Left renal cortex interstitium (tissue), 4 donors: ENCODE measurements at regions not wholly inside any gene's neighbourhood (a gene's known extent, or its start where the extent isn't known, plus 50 kb on each side); places are given as distances from the start of the nearest gene placed in this dataset.

Source experiments
- DNase-seq, 4 donors: peaks; one replicate each; pipeline ENCODE4 v3.0.0-alpha.2; 2013; ENCODE audit warnings: low read depth in 4 of 4, low spot score in 2 of 4, missing footprints in 1 of 4

DNA sequence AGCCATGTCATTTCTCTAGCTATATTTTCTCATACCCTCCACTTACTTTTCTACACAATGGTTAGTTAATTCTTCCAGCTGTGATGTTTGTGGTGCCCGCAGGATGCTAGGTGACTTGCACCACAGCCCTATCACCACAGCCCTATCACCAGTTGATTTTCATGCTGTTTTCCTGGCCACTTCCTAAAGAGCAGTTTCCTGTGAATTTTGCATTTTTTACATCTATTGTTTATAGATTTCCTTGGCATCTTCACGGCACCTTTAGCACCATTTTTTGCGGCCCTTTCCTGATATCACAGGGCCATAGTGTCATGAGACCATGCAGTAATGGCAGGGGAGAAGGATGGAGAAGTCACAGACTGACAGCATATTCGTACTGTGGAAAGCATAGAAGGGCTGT lies 132.9 kb upstream of the PRICKLE2 start:
- DNase-seq, result no peak

DNA sequence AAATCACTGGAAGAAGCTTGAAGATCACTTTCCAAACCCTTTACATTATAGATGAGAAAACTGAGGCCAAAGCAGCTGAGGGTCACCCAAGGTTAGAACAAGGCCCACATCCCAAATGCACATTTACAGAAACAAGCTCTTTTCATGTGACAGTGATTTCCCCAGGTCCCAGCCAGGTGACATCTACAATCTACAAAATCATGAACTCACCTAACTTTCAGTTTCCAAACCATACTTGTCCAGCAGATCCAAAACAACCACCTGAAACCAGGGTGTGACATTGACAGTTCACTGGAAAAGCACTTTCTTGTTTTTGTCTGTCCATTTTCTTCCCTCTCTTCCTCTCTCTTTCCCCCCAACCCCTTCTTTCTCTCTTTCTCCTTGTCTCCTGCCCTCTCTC lies 132.2 kb upstream of the PRICKLE2 start:
- DNase-seq, result no peak

DNA sequence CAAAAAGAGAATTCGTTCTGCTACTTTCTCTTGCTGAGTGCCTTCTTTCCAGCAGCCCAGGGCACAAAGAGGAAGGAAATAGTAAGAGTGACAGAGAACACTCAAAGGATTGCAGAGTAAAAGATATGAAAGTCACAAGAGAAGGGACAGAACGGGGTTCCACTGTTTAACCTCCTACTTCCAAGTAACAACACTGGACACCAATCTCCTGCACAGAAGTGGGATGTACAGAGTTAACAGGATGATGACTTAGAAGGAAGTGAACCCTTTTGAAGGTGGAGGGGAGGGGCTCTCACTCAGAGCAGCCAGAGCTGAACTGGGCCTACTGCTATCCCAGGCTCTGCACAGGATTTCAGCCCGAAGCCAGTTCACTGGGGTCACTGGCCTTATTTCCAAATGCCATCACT lies 130.1 kb upstream of the PRICKLE2 start:
- DNase-seq, result no peak

DNA sequence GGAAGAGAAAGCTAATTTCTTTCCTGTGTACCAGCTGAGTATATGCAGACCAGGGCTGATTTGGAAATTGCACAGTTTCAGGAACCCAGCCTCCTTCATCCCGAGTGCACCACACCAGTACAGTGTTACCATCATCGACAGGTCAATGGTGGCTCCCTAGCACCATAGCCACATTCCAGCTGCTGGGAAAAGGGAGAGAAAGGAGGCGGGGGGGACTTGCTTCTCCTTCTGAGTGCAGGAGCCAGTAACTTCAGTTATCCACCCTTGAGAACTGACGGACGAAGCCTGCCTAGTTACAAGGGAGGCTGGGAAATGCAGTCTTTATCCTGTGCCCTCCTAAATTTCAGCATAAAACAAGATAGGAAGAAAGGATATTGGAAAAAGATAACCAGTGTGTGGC lies 129.7 kb upstream of the PRICKLE2 start:
- no peak for DNase-seq

DNA sequence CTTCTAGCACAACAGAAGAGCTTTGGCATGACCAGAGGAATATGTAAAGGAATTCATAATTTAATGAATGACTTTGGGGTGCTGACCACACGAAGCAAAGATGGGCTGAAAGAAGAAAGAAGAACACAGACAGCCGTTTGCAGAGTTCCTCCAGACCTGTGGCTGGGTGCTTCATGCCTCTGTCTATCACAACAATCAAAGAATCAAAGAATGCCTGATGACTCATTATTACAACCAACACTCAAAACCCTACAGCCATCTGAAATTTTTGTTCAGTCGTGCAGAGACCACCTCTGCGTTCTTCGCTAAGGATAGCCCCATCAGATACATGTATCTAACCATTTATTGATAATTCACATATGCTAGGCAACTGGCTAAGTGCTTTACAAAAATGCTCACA lies 129.0 kb upstream of the PRICKLE2 start:
- DNase-seq, result no peak

DNA sequence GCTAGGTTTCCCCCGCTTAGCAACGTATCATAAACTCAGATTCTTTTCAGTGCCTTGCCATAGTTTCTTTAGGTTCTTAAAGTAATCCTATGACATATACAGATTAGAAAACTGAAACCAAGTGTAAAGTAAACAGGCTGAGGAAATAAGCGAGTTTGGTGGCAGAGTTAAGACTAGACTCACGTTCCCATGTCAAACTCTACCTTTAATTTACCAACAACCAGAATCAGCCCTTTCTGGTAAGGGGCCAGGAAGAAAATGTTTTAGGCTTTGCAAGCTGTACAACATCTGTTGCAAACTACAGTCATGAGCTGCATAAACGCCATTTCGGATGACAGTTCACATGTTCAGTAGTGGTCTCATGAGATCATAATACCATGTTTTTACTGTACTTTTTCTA lies 128.0 kb upstream of the PRICKLE2 start:
- no peak for DNase-seq

DNA sequence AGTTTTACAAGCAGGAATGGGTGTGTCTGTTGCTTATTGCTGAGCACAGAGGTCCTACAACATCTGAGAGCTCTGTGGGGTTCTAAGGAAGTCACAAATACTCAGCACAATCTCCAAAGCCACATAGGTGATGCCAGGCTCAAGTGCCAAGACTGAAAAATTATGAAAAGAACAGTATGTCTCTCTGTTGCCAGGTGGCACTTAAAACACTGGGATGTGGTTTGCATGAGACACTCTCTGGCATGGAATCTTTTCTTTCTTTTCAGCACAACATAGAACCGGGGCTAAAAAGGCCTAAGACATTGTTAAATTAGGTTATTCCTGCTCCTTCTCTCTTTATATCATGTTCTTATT lies 127.3 kb upstream of the PRICKLE2 start:
- DNase-seq, result no peak

DNA sequence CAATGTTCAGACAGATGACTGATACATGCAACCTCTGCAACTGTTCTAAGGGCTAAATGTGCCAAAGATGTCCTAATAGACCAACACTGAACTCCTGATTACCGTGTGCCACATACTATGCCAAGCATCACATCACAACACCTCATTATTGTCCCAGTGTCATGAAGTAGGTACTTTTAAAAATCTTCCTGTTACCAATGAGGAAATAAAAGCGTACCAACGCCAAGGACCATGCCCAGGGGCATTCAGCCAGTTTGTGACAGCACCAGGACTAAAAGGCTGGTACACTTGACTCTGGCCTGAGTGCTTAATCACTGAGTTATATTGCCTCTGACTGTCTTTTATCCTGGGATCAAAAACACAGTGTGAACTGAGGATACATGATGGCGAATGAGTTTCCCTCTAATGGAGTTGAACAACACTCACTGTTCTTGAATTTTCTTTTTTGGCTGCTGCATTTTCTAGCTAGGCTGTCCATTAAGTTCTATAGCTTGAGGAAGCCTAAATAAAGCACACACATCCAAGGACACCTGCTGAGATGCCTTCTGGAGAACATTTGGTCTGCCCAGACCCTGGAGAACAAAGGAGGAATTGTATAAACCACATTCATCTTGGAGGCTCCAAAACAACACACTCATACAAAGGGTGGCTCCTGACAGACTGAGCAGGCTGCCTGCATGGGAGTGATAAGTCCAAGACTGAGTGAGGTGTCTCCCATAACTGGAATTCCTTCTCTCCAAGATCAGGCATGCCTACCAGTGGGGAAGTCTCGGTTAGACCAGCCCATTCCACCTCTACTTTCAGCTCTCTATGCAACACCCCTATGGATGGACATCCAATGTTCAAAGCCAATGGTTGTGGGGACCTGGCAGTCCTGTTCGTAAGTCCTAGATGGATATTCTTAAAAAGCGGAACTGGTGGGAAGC lies 126.7 kb upstream of the PRICKLE2 start:
- DNase-seq, result no peak

DNA sequence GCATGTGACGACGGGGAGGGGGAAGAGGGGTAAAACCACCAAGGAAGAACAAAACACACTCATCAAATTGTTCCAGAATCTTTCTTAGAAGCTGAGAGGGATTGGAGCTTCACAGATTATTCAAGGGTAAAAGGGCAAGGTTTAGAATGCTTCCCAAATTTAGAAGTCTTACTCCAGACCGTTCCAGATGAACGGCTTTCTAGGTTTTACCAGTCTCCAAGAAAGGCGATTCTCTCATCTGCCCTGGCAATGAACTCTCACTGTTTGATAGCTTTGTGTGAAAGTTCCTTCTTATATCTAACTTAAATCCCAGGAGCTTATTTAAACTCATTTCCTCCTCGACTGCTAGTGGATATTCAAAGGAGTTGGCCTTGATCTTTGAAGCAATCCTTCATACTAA lies 124.3 kb upstream of the PRICKLE2 start:
- no peak for DNase-seq

DNA sequence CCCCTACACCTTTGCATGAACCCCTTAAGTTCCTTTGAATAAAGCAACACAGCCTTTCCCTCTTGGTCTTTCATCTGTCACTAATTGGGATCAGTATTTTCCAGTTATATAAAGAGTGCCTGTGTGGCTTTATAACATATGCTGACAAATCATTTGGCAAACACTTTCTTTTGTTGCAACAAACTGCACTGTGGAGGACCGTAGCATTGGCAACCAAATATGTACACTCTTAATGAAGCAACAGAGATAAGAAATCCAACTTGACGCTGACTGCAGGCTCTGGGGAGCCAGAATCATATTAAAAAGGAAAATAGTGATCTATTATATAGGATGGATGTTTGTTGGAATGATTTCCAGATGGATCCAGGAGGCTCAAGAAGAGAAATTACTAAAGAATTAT lies 120.1 kb upstream of the PRICKLE2 start:
- DNase-seq, result no peak

DNA sequence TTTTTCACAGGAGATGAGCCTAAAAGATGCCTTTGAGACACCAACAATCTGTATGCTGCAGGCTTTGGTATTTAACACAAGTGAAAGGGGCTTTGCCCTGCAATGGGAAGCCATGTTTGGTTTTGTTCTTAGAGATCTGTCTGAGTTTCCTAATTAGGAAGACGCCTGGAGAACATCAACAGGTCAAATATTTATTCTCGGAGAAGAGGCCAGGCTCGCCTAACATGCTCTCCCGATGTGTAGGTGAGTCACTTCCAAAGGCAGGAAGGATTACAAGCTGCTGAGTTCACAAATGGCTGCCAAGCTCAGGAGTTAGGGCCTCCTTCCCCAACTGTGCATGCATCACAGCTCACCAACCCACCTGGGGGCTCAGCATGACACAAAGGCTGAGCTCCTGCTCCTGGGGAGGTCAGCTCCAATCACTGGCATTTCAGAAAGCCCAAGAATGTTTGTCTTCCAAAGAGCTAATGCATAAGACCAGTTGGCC lies 119.5 kb upstream of the PRICKLE2 start:
- no peak for DNase-seq

DNA sequence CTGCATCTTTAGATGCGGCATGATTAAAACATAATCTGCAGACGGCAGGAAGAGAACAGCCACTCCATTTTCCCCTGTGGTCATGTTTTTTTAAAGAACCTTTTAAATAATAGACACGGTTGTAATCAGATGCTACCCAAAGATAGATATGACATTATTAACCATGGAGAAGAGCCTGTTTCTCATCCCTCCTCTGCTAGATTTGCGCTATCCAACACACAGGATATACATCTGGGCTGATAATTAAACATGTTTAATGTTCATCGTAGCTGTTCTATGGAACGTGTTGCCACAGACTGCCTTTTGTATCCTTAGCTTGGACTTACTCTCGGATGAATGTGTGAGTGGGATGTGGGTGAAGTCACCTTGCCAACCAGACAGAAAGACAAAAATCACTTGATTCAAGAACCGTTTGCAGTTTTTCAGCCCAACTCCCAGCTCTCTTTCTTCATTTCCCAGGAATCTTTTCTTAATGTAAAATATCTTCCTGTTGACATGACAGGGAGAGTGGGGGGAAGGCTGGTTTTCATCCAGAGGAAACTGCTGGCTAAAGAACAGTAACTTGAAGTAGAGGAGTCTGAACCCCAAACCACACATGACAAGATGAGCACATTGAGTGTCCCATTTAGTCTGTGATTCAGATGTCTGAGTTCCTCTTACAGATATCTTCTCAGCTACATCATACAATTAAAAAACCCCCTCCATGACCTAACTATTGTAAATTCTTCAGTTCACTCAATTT lies 118.6 kb upstream of the PRICKLE2 start:
- no peak for DNase-seq

DNA sequence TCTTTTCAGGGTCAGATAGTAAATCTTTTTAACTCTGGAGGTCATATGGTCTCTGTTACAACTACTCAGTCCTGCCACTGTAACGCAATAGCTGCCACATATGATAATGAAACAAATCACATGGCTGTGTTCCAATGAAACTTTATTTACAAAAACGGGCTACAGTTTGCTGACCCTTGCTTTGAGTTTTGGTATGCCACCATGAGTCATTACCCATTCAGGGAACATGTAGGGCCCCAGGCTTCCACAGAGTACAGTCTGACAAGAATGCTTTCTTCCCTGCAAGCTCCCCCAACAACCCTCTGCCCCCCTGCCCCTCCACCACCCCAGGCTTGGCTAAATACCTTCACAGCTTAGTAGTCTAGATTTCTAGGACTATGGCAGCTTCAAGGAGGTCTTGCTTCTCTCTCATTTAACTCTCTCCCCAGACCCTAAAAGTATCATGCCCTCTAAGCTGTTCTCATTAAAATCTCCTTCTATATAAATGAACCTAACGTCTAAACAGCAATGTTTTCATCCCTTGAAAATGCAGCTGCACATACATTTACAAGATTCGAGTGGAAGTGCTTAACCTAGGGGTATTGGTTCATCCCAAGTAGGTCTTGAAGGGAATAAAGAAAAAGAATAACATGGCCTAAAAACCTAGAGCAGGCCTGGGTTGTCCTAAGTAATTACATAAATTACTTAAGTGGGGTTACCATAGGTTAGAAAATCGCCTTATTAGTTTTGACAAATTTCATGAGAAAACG lies 117.8 kb upstream of the PRICKLE2 start:
- DNase-seq, result no peak

DNA sequence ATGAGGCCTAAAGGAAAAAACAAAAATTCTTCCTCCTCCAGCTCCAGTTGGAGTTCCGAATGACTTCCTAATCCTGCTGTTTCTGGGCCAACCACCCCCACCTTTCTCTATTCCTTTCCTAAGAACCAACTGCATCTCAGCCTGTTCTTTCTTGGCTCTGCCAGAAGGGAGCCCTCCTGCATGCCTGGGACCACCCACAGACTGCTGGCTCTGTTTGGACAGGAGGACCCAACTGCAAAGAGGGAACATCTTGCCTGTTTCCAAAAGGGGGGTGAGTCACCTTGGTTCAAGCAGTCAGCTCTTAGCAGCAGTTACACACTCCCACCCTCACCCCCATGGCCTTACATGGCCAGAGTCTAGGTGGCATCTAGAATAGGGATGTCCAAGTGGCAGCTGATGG lies 116.0 kb upstream of the PRICKLE2 start:
- no peak for DNase-seq

DNA sequence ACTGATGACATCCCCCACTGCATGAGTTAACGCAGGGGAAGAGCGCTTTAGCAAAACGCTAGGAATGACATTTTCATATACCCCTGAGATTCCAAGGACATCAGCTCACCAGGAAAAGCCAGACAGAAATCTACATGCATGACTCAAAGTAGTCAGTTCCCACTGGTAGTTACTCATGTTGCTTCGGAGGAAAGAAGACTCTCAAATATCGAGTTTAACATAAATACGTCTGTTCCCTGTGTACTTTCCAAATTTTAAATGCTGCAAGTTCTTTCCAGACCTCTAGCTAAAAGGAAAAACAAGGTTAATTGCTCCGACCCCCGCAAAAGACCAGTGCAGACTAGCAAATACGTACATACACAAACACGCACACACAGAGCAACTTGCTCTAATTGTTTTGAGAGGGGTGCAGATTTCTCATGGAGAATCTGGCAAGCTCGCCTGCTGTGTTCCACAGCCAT lies 115.4 kb upstream of the PRICKLE2 start:
- no peak for DNase-seq

DNA sequence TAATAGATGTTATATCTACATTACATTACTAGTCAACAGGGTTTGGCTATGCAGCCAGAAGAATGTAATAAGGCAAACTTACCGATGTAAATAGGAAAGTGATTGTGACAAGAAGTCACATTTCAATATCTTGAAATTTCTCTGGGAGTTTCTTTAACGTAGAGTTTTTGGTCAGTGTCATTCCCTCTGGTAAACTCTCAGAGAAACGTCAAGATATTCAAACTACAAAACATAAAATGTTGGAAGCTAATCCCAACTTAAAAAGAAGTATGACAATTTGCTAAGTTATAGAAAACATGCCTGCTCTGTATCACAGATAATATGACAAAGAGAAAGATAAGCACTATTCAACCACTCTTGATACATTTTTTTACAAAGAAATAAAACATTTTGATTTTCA lies 111.2 kb upstream of the PRICKLE2 start:
- no peak for DNase-seq

DNA sequence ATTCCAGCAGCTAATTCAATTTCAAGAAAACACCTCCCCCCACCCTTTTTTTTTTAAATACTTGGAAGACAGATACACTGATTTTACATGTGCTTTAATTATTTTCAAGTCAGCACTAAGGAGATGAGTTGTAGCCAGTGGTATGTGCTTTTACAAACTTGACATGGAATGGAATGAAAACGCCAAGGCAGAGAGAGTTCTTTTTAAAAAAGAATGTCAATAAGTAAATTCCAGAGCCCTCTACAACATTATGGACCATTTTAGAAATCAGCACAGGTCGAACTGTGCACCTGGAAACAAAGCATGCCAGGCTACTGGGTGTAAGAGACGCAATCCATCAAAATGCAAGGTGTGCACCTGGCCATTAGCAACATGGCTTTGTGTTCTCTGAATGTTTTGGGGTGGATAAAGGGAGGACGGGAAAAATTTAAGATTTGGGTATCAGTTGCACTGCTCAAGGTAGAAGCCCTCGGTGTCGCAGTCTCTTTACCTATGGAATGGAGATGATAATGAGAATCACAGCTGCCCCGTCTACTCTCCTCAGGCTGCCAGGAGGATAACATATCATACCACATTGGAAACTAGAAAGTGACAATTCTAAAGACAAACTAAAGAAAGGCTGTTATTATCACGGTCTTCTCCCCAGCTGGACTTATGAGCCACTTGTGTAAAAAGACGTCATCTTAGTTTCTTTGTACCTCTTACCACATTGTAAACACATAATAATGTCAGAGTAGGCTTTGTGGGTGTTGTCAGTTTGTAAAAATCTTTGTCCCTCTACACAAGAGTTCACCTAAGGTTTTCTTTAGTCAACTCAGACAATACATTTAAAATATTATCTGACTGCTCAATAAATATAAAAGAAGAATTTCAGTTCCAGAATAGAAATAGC lies 107.4 kb upstream of the PRICKLE2 start:
- no peak for DNase-seq

DNA sequence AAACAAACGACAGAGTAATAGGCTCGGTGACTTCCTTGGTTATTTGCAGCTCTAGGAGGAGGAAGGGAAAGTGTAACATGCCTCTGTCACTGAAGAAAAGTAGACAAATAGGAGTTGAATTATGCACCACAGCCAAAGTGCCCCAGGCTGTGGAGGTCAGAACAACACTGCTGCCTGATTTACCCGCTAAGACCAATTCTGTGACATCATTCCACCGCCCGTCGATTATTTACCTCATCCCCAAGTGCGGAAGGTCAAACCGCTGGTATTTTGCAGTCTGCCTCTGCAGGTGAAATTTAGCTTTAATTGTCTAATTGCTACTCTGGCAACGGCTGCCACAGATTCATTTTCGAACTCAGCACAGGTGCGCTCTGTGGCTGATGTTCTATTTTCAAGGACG lies 106.3 kb upstream of the PRICKLE2 start:
- DNase-seq, result no peak

DNA sequence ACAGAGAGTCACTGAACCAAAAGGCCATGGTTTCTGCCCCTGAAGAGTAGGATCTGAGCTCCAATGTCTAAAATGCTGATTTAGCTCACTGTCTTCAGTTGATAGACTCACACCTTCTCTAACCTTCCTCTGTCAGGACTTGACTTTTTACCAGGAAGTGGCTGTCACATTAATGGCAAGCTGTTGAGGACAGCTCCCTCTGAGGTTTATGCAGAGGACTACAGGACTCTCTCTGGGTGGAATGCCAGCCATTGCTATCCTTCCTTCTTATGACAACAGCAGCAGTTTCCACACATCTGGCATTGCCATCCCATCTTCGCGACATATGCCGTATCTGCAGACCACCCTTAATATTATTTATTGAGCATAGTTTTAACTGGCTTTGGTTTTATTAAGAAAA lies 103.8 kb upstream of the PRICKLE2 start:
- DNase-seq, result no peak

DNA sequence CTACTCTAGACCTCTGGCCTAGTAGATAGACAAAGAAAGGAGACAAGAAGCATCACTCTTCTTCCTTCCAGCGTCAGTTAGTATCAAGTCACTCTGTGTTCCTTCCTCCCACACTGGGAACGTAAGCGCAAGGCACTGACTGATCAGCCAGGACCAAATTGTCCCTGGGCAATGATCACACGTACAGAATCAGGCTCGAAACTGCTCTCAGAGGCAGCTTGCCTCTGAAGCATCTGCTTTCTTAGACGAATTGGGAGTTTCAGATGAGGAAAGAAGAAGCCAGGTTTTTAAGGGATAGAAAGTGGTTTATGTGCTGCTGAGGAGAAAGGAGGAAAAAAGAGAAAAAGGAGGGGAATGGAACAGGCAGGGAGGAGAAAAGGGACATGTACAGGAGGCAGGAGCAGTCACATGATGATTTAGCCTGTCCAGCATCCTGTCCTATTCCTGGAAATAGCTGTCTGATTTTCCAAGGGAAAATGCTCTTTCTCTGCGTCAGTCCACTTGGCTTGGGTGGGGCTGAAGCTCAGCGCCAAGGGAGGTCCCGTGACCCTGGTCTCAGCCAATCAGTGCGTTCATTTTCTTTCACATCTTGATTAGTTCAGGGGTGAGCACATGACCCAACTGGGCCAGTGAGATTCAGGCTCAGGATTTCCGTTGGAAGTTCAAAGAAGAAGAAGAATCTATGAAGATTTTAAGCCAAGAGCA lies 102.0 kb upstream of the PRICKLE2 start:
- DNase-seq, result no peak
